Trophoblast cell (in vitro differentiated cells and primary cell): ENCODE measurements at regions not wholly inside any gene's neighbourhood (a gene's known extent, or its start where the extent isn't known, plus 50 kb on each side); places are given as distances from the start of the nearest gene placed in this dataset.
"Not testable (repeated sequence)": the region's sequence is repeated elsewhere in the genome, so short reads cannot be mapped to it uniquely, and the experiment has no call there.

Source experiments
- DNase-seq, 2 donors: peaks; one replicate each; pipeline ENCODE4 v3.0.0-alpha.2; 2016
- H2AFZ ChIP-seq: 2 replicates; pipeline ENCODE4 v1.6.1; 2013; ENCODE audit warnings: low read length, moderate library complexity, mild to moderate bottlenecking; ENCODE audit not compliant: insufficient read depth, poor library complexity
- H2AK5ac ChIP-seq: 2 replicates; pipeline ENCODE4 v1.6.1; 2013; ENCODE audit warnings: mild to moderate bottlenecking, low read length
- H2BK120ac ChIP-seq: 2 replicates; pipeline ENCODE4 v1.6.1; 2013; ENCODE audit warnings: low read length, mild to moderate bottlenecking, moderate library complexity; ENCODE audit not compliant: insufficient read depth, poor library complexity
- H2BK12ac ChIP-seq: 2 replicates; pipeline ENCODE4 v1.6.1; 2013; ENCODE audit warnings: mild to moderate bottlenecking, low read length, moderate library complexity
- H2BK5ac ChIP-seq: 2 replicates; pipeline ENCODE4 v1.6.1; 2013; ENCODE audit warnings: low read length, low read depth, moderate library complexity, mild to moderate bottlenecking; ENCODE audit not compliant: poor library complexity
- H3K14ac ChIP-seq: 2 replicates; pipeline ENCODE4 v1.6.1; 2013; ENCODE audit warnings: mild to moderate bottlenecking, low read length
- H3K18ac ChIP-seq: 2 replicates; pipeline ENCODE4 v1.6.1; 2013; ENCODE audit warnings: mild to moderate bottlenecking, low read length
- H3K23ac ChIP-seq: 2 replicates; pipeline ENCODE4 v1.6.1; 2013; ENCODE audit warnings: low read length
- H3K27ac ChIP-seq: 2 replicates; pipeline ENCODE4 v1.5.1; 2013; ENCODE audit warnings: low read depth, mild to moderate bottlenecking, inconsistent platforms, low read length, moderate library complexity
- H3K27me3 ChIP-seq: 2 replicates; pipeline ENCODE4 v1.6.1; 2013; ENCODE audit warnings: inconsistent platforms, mild to moderate bottlenecking, low read length, moderate library complexity; ENCODE audit not compliant: insufficient read depth
- H3K36me3 ChIP-seq, 2 experiments: 1 replicate in 1 of 2; 2 replicates in 1 of 2; pipeline ENCODE4 v1.6.1; 2013; ENCODE audit warnings: low read length in 2 of 2, mild to moderate bottlenecking in 2 of 2, moderate library complexity in 1 of 2; ENCODE audit not compliant: insufficient read depth in 2 of 2, control insufficient read depth in 1 of 2
- H3K4ac ChIP-seq: 2 replicates; pipeline ENCODE4 v1.6.1; 2013; ENCODE audit warnings: low read depth, mild to moderate bottlenecking, low read length, moderate library complexity
- H3K4me1 ChIP-seq, 2 experiments: 1 replicate in 1 of 2; 2 replicates in 1 of 2; pipeline ENCODE4 v1.6.1; 2013; ENCODE audit warnings: low read length in 2 of 2, mild to moderate bottlenecking in 2 of 2, moderate library complexity in 1 of 2; ENCODE audit not compliant: insufficient read depth in 2 of 2, control insufficient read depth in 1 of 2
- H3K4me2 ChIP-seq: 2 replicates; pipeline ENCODE4 v1.6.1; 2013; ENCODE audit warnings: inconsistent platforms, mild to moderate bottlenecking, low read length, moderate library complexity
- H3K4me3 ChIP-seq: 2 replicates; pipeline ENCODE4 v1.5.1; 2013; ENCODE audit warnings: mild to moderate bottlenecking, low read depth, low read length, inconsistent platforms
- H3K79me1 ChIP-seq: one replicate; pipeline ENCODE4 v1.6.1; 2013; ENCODE audit warnings: low read length
- H3K79me2 ChIP-seq: 2 replicates; pipeline ENCODE4 v1.6.1; 2013; ENCODE audit warnings: low read length, mild to moderate bottlenecking; ENCODE audit not compliant: control insufficient read depth, insufficient read depth, poor library complexity
- H3K9ac ChIP-seq: 2 replicates; pipeline ENCODE4 v1.6.1; 2013; ENCODE audit warnings: mild to moderate bottlenecking, low read length
- H3K9me3 ChIP-seq: 2 replicates; pipeline ENCODE4 v1.6.1; 2013; ENCODE audit warnings: low read depth, mild to moderate bottlenecking, control low read depth, inconsistent platforms, low read length; ENCODE audit not compliant: insufficient read depth
- H4K12ac ChIP-seq: 2 replicates; pipeline ENCODE4 v1.6.1; 2013; ENCODE audit warnings: low read depth, mild to moderate bottlenecking, low read length, moderate library complexity
- H4K8ac ChIP-seq: 2 replicates; pipeline ENCODE4 v1.6.1; 2013; ENCODE audit warnings: low read depth, mild to moderate bottlenecking, low read length, moderate library complexity
- H4K91ac ChIP-seq: one replicate; pipeline ENCODE4 v1.6.1; 2013; ENCODE audit warnings: low read depth, mild to moderate bottlenecking, low read length, moderate library complexity
- WGBS: extraction: QIAGEN DNeasy Blood & Tissue Kit; methylation state at CpG from one replicate; pipeline ENCODE4 v1.1.7; 2013; ENCODE audit warnings: missing lambda C conversion rate; ENCODE audit not compliant: insufficient read length, insufficient coverage; ENCODE audit errors: extremely low coverage; 5-methylcytosine and 5-hydroxymethylcytosine counted together

- not testable (repeated sequence) for DNase-seq, H3K9ac ChIP-seq, H3K4me1 ChIP-seq, H2AK5ac ChIP-seq, H3K27me3 ChIP-seq, H4K91ac ChIP-seq, H3K27ac ChIP-seq, H3K36me3 ChIP-seq, H2BK120ac ChIP-seq, H3K14ac ChIP-seq, H3K18ac ChIP-seq, H3K4me2 ChIP-seq, H3K79me1 ChIP-seq, H4K12ac ChIP-seq, H4K8ac ChIP-seq, H2AFZ ChIP-seq, H3K4me3 ChIP-seq, H3K23ac ChIP-seq, H3K79me2 ChIP-seq, H3K9me3 ChIP-seq, H2BK5ac ChIP-seq, H3K4ac ChIP-seq, H2BK12ac ChIP-seq
- no CpG with 5 or more reads among the region's 16 CpGs for WGBS
Observed at GRCh38 chr2:116829543-116829942, 984.9 kb upstream of the DDX18 start.

GRCh38 chr2:116832148-116832547 lies 982.3 kb upstream of the DDX18 start:
- WGBS = no CpG with 5 or more reads among the region's 2 CpGs
- Histone ChIP-seq H3K23ac (no peak overlapping the region), H3K9ac (no peak overlapping the region)

GRCh38 chr2:116833052-116833451 lies 981.4 kb upstream of the DDX18 start:
- Histone ChIP-seq H3K14ac (no peak overlapping the region), H2BK12ac (no peak overlapping the region), H4K8ac (no peak overlapping the region), H4K12ac (no peak overlapping the region), H3K79me2 (no peaks in the 10 kb centered on the region), H3K4me3 (no peak overlapping the region), H3K4me1 (no peaks in the 10 kb centered on the region), H3K23ac (no peak overlapping the region), H3K27ac (no peak overlapping the region), H2AK5ac (no peak overlapping the region), H3K4me2 (no peak overlapping the region), H3K36me3 (no peaks in the 10 kb centered on the region), H3K18ac (no peak overlapping the region), H2BK120ac (no peak overlapping the region), H3K79me1 (no peaks in the 10 kb centered on the region), H3K9ac (no peak overlapping the region), H4K91ac (no peak overlapping the region), H3K27me3 (no peaks in the 10 kb centered on the region), H3K9me3 (no peaks in the 10 kb centered on the region), H2AFZ (no peak overlapping the region), H3K4ac (no peak overlapping the region), H2BK5ac (no peak overlapping the region)
- no peak for DNase-seq
- no CpG with 5 or more reads among the region's 3 CpGs for WGBS

More at GRCh38 chr2:116832148-116832547, 982.3 kb upstream of the DDX18 start:
- DNase-seq = no peak
- Histone ChIP-seq H4K8ac (no peak overlapping the region), H3K79me2 (no peaks in the 10 kb centered on the region), H4K91ac (no peak overlapping the region), H3K9me3 (no peaks in the 10 kb centered on the region), H2BK12ac (no peak overlapping the region), H4K12ac (no peak overlapping the region), H2AFZ (no peak overlapping the region), H2BK5ac (no peak overlapping the region), H3K14ac (no peak overlapping the region), H3K27me3 (no peaks in the 10 kb centered on the region), H2AK5ac (no peak overlapping the region), H3K4me1 (no peaks in the 10 kb centered on the region), H2BK120ac (no peak overlapping the region), H3K79me1 (no peaks in the 10 kb centered on the region), H3K4ac (no peak overlapping the region), H3K4me2 (no peak overlapping the region), H3K36me3 (no peaks in the 10 kb centered on the region), H3K4me3 (no peak overlapping the region), H3K18ac (no peak overlapping the region), H3K27ac (no peak overlapping the region)

GRCh38 chr2:116842164-116842563 lies 972.3 kb upstream of the DDX18 start:
- H3K9ac ChIP-seq = no peak overlapping the region
- no peak overlapping the region for H2BK5ac ChIP-seq
- no peak overlapping the region for H3K4ac ChIP-seq
- H3K36me3 ChIP-seq = no peaks in the 10 kb centered on the region
- peaks cover 3% of the 10 kb centered on the region for H3K9me3 ChIP-seq
- H3K79me1 ChIP-seq = no peaks in the 10 kb centered on the region
- no peak overlapping the region for H3K4me3 ChIP-seq
- no peak overlapping the region for H3K27ac ChIP-seq
- WGBS = no CpG with 5 or more reads among the region's 5 CpGs
- H3K23ac ChIP-seq = no peak overlapping the region
- no peak overlapping the region for H2BK12ac ChIP-seq
- no peak overlapping the region for H3K14ac ChIP-seq
- no peak overlapping the region for H4K8ac ChIP-seq
- H3K79me2 ChIP-seq = no peaks in the 10 kb centered on the region
- H2BK120ac ChIP-seq = no peak overlapping the region
- H3K4me1 ChIP-seq = no peaks in the 10 kb centered on the region
- no peak overlapping the region for H3K4me2 ChIP-seq
- H4K91ac ChIP-seq = no peak overlapping the region
- H3K18ac ChIP-seq = no peak overlapping the region
- no peak overlapping the region for H2AFZ ChIP-seq
- H4K12ac ChIP-seq = no peak overlapping the region
- no peaks in the 10 kb centered on the region for H3K27me3 ChIP-seq
- no peak overlapping the region for H2AK5ac ChIP-seq
- DNase-seq = no peak
